Neuronal stem cell (in vitro differentiated cells): ENCODE measurements at regions not wholly inside any gene's neighbourhood (a gene's known extent, or its start where the extent isn't known, plus 50 kb on each side); places are given as distances from the start of the nearest gene placed in this dataset.
A peak's percentile ranks its signal among the peaks of the same experiment; 100 is the strongest.
"Not testable (repeated sequence)": the region's sequence is repeated elsewhere in the genome, so short reads cannot be mapped to it uniquely, and the experiment has no call there.

Source experiments
- DNase-seq: peaks from one replicate; pipeline ENCODE4 v3.0.0-alpha.2; 2013; ENCODE audit warnings: low spot score
- H2AFZ ChIP-seq: one replicate; pipeline ENCODE4 v1.6.1; 2013; ENCODE audit warnings: mild to moderate bottlenecking, low read length, inconsistent platforms
- H2AK5ac ChIP-seq: 2 replicates; pipeline ENCODE4 v1.6.1; 2013; ENCODE audit warnings: low read depth, mild to moderate bottlenecking, inconsistent platforms, low read length, moderate library complexity, mixed read lengths
- H2BK120ac ChIP-seq: 2 replicates; pipeline ENCODE4 v1.6.1; 2013; ENCODE audit warnings: low read depth, mild to moderate bottlenecking, inconsistent platforms, low read length, moderate library complexity, mixed read lengths
- H2BK12ac ChIP-seq: one replicate; pipeline ENCODE4 v1.6.1; 2013; ENCODE audit warnings: low read length, inconsistent platforms
- H2BK15ac ChIP-seq: 2 replicates; pipeline ENCODE4 v1.6.1; 2013; ENCODE audit warnings: mild to moderate bottlenecking, low read length, inconsistent platforms, mixed read lengths
- H2BK5ac ChIP-seq: one replicate; pipeline ENCODE4 v1.6.1; 2013; ENCODE audit warnings: inconsistent platforms, mild to moderate bottlenecking, low read length, moderate library complexity
- H3K14ac ChIP-seq: one replicate; pipeline ENCODE4 v1.6.1; 2013; ENCODE audit warnings: low read length, inconsistent platforms
- H3K18ac ChIP-seq: 2 replicates; pipeline ENCODE4 v1.6.1; 2013; ENCODE audit warnings: low read length, inconsistent platforms
- H3K23ac ChIP-seq: 2 replicates; pipeline ENCODE4 v1.6.1; 2013; ENCODE audit warnings: low read depth, mild to moderate bottlenecking, mixed read lengths, low read length, inconsistent platforms; ENCODE audit not compliant: poor library complexity
- H3K27ac ChIP-seq: replicated peaks from 3 replicates; pipeline ENCODE4 v1.5.1; 2013; ENCODE audit warnings: low read length, inconsistent platforms
- H3K27me3 ChIP-seq, 3 experiments: 2 replicates each; pipeline ENCODE4 v1.6.1; 2013; ENCODE audit warnings: low read length in 3 of 3, mild to moderate bottlenecking in 2 of 3, inconsistent platforms in 1 of 3, low read depth in 1 of 3, mixed read lengths in 1 of 3, moderate library complexity in 1 of 3; ENCODE audit not compliant: control insufficient read depth in 3 of 3, insufficient read depth in 3 of 3
- H3K36me3 ChIP-seq, 2 donors: replicated peaks in 1 of 2; 2 replicates each; pipeline ENCODE4 v1.6.1; 2013; ENCODE audit warnings: low read length in 2 of 2; ENCODE audit not compliant: control insufficient read depth in 2 of 2, insufficient read depth in 2 of 2
- H3K4ac ChIP-seq: 2 replicates; pipeline ENCODE4 v1.6.1; 2013; ENCODE audit warnings: inconsistent platforms, mild to moderate bottlenecking, low read length, moderate library complexity
- H3K4me1 ChIP-seq, 2 donors: 1 replicate in 1 of 2; 2 replicates in 1 of 2; pipeline ENCODE4 v1.6.1; 2013; ENCODE audit warnings: low read length in 2 of 2, low read depth in 1 of 2; ENCODE audit not compliant: control insufficient read depth in 2 of 2, insufficient read depth in 1 of 2
- H3K4me2 ChIP-seq: one replicate; pipeline ENCODE4 v1.6.1; 2013; ENCODE audit warnings: mild to moderate bottlenecking, low read length, inconsistent platforms; ENCODE audit not compliant: insufficient read depth, poor library complexity, severe bottlenecking
- H3K4me3 ChIP-seq, 2 donors: 2 replicates each; pipeline ENCODE4 v1.5.1; 2013; ENCODE audit warnings: low read length in 2 of 2, mild to moderate bottlenecking in 2 of 2, inconsistent platforms in 1 of 2, moderate library complexity in 1 of 2
- H3K79me1 ChIP-seq: one replicate; pipeline ENCODE4 v1.6.1; 2013; ENCODE audit warnings: low read depth, mild to moderate bottlenecking, inconsistent platforms, low read length, moderate library complexity
- H3K9ac ChIP-seq: one replicate; pipeline ENCODE4 v1.6.1; 2013; ENCODE audit warnings: mild to moderate bottlenecking, low read depth, low read length, inconsistent platforms; ENCODE audit not compliant: poor library complexity
- H3K9me3 ChIP-seq, 2 donors: replicated peaks in 1 of 2; 2 replicates each; pipeline versions ENCODE3 to v1.6.1; 2013; ENCODE audit warnings: low read length in 2 of 2, mild to moderate bottlenecking in 2 of 2, inconsistent platforms in 1 of 2, low read depth in 1 of 2, mixed read lengths in 1 of 2, moderate library complexity in 1 of 2; ENCODE audit not compliant: control insufficient read depth in 2 of 2, insufficient read depth in 1 of 2
- H4K8ac ChIP-seq: one replicate; pipeline ENCODE4 v1.6.1; 2013; ENCODE audit warnings: low read depth, mild to moderate bottlenecking, inconsistent platforms, low read length, moderate library complexity
- H4K91ac ChIP-seq: one replicate; pipeline ENCODE4 v1.6.1; 2013; ENCODE audit warnings: low read length, low read depth, mild to moderate bottlenecking, inconsistent platforms; ENCODE audit not compliant: poor library complexity
- WGBS, 2 donors: extraction: QIAGEN DNeasy Blood & Tissue Kit; methylation state at CpG; one replicate each; pipeline ENCODE4 v1.1.7; 2013; ENCODE audit warnings: missing lambda C conversion rate in 2 of 2, mixed read lengths in 1 of 2; ENCODE audit not compliant: insufficient read length in 2 of 2, insufficient replicate concordance in 1 of 2; ENCODE audit errors: extremely low coverage in 2 of 2; 5-methylcytosine and 5-hydroxymethylcytosine counted together

DNA sequence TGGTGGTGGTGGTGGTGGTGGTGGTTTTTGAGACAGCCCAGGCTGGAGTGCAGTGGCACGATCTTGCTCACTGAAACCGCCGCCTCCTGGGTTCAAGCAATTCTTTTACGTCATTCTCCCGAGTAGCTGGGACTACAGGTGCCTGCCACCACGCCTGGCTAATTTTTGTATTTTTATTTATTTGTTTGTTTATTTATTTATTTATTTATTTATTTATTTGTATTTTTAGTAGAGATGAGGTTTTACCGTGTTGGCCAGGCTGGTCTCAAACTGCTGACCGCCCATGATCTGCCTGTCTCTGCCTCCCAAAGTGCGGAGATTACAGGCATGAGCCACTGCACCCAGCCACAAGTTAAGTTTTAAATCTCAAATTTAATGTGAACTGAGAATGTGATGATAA is 126.5 kb downstream of the PCDH18 start:
- not testable (repeated sequence) for H3K14ac ChIP-seq, H2BK120ac ChIP-seq, H3K4me3 ChIP-seq, H2AK5ac ChIP-seq, H3K4ac ChIP-seq, H3K36me3 ChIP-seq, H2BK15ac ChIP-seq, H4K91ac ChIP-seq, H4K8ac ChIP-seq, H2AFZ ChIP-seq, H3K18ac ChIP-seq, DNase-seq, H2BK5ac ChIP-seq, H3K23ac ChIP-seq, H3K4me1 ChIP-seq, H3K4me2 ChIP-seq, H3K27me3 ChIP-seq, H3K9me3 ChIP-seq, H3K27ac ChIP-seq, H3K9ac ChIP-seq, H2BK12ac ChIP-seq, H3K79me1 ChIP-seq
- no CpG with 5 or more reads among the region's 9 CpGs for WGBS, 2 donors

DNA sequence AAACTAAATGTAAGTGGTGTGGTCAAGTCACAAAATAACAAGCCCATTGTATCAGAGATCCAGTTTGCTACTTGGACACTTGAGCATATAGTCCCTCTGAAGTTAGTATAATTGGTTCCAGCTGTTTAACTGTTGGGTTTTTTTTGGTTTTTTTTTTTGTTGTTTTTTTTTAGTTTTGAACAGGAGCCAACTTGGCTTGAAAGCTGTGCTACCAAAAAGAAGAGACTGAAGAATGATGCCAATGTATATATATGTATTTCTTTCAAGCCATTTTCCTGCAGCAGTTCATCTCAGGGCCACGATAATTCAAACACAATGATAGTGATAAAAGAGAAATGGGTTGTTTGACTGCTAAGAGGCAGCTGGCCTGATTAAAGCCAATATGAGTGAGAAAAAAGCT is 138.3 kb downstream of the PCDH18 start:
- no peaks in the 10 kb centered on the region for H3K36me3 ChIP-seq
- H3K14ac ChIP-seq, result no peak overlapping the region
- no peaks in the 10 kb centered on the region for H3K9me3 ChIP-seq
- peaks cover 0 to 18% of the 10 kb centered on the region in 2 donors for H3K4me1 ChIP-seq
- no peak overlapping the region for H4K8ac ChIP-seq
- H2BK12ac ChIP-seq, result no peak overlapping the region
- H3K4me2 ChIP-seq, result no peak overlapping the region
- no peaks in the 10 kb centered on the region for H3K27me3 ChIP-seq
- no peak overlapping the region for H2AK5ac ChIP-seq
- H4K91ac ChIP-seq, result no peak overlapping the region
- no peak overlapping the region for H3K4ac ChIP-seq
- no peak overlapping the region for H3K9ac ChIP-seq
- no peak overlapping the region for H3K18ac ChIP-seq
- no peak for DNase-seq
- H3K23ac ChIP-seq, result no peak overlapping the region
- no peak overlapping the region for H3K4me3 ChIP-seq
- no CpG with 5 or more reads among the region's 1 CpG for WGBS, 2 donors
- no peak overlapping the region for H2BK15ac ChIP-seq
- H2BK5ac ChIP-seq, result no peak overlapping the region
- H2BK120ac ChIP-seq, result no peak overlapping the region
- no peaks in the 10 kb centered on the region for H3K79me1 ChIP-seq
- peak overlapping the region; percentile 30 for H2AFZ ChIP-seq
- no peak overlapping the region for H3K27ac ChIP-seq

- H4K91ac ChIP-seq, result no peak overlapping the region
- H2BK120ac ChIP-seq, result no peak overlapping the region
- no peak overlapping the region for H2BK5ac ChIP-seq
- H3K23ac ChIP-seq, result no peak overlapping the region
- no peaks in the 10 kb centered on the region for H3K9me3 ChIP-seq
- H3K4me2 ChIP-seq, result no peak overlapping the region
- peaks cover 0 to 18% of the 10 kb centered on the region in 2 donors for H3K4me1 ChIP-seq
- H2AFZ ChIP-seq, result peak overlapping the region; percentile 7
- no peak overlapping the region for H2BK12ac ChIP-seq
- H2BK15ac ChIP-seq, result no peak overlapping the region
- no peak overlapping the region for H3K4ac ChIP-seq
- no peak overlapping the region for H3K18ac ChIP-seq
- no peaks in the 10 kb centered on the region for H3K79me1 ChIP-seq
- no peak overlapping the region for H3K14ac ChIP-seq
- no peaks in the 10 kb centered on the region for H3K27me3 ChIP-seq
- no peak overlapping the region for H3K4me3 ChIP-seq
- no peak overlapping the region for H4K8ac ChIP-seq
- DNase-seq, result peak; percentile 11
- no peaks in the 10 kb centered on the region for H3K36me3 ChIP-seq
- no CpG with 5 or more reads among the region's 2 CpGs for WGBS, 2 donors
- H2AK5ac ChIP-seq, result no peak overlapping the region
- H3K27ac ChIP-seq, result no peak overlapping the region
- H3K9ac ChIP-seq, result no peak overlapping the region
Measured at GRCh38 chr4:137393044-137393443, 139.2 kb downstream of the PCDH18 start.

- no peaks in the 10 kb centered on the region for H3K36me3 ChIP-seq
- H3K4ac ChIP-seq, result no peak overlapping the region
- H2AFZ ChIP-seq, result no peak overlapping the region
- no peak overlapping the region for H2BK15ac ChIP-seq
- H3K79me1 ChIP-seq, result no peaks in the 10 kb centered on the region
- no peak overlapping the region for H3K4me2 ChIP-seq
- no peak overlapping the region for H3K18ac ChIP-seq
- no peak overlapping the region for H4K8ac ChIP-seq
- H3K4me1 ChIP-seq, result peaks cover 0 to 18% of the 10 kb centered on the region in 2 donors
- no peak overlapping the region for H2BK120ac ChIP-seq
- DNase-seq, result no peak
- H2BK5ac ChIP-seq, result no peak overlapping the region
- no peak overlapping the region for H3K27ac ChIP-seq
- H3K27me3 ChIP-seq, result no peaks in the 10 kb centered on the region
- no peaks in the 10 kb centered on the region for H3K9me3 ChIP-seq
- H2BK12ac ChIP-seq, result no peak overlapping the region
- H4K91ac ChIP-seq, result no peak overlapping the region
- H3K4me3 ChIP-seq, result no peak overlapping the region
- no peak overlapping the region for H3K23ac ChIP-seq
- H3K9ac ChIP-seq, result no peak overlapping the region
- no peak overlapping the region for H2AK5ac ChIP-seq
- H3K14ac ChIP-seq, result no peak overlapping the region
Measured at GRCh38 chr4:137390707-137391106, 141.6 kb downstream of the PCDH18 start.
